ENCODE measurements at regions not wholly inside any gene's neighbourhood (a gene's known extent, or its start where the extent isn't known, plus 50 kb on each side); places are given as distances from the start of the nearest gene placed in this dataset.

DNA sequence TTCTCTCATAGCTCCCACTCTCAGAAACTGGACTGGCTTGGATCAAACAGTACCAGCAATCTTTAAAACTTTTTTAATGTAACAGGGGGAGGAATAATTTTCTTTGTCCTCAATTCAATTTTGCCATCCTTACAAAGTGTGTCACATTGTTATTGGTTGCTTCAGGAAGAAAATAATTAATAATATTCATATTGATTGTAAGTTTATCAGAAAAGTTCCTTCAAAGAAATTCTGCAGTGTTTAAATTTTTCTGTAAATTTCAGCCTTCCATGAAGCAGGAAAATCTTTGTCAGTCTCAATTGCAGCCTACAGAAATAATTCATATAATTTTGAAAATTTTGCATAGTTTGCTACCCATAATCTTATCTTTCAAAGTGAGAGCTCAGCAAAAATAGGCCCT is 1119.1 kb upstream of the ATXN7L3B start:
- H3K4me1 ChIP-seq (ENCODE audit: insufficient read depth): no peaks in the 10 kb centered on the region
- no peaks in the 10 kb centered on the region for H4K20me1 ChIP-seq (replicated peaks; ENCODE audit: insufficient read depth)
- H3K4me2 ChIP-seq: no peak overlapping the region
- H3K36me3 ChIP-seq (ENCODE audit: insufficient read depth): peaks cover 11% of the 10 kb centered on the region
- Mint-ChIP-seq H3K4me3 (no peak overlapping the region), H3K4me1 (no peaks in the 10 kb centered on the region), H3K36me3 (ENCODE audit: low read depth) (peaks cover 18% of the 10 kb centered on the region), H3K9me3 (peaks cover 28% of the 10 kb centered on the region), H3K27ac (no peak overlapping the region), H3K27me3 (ENCODE audit: insufficient read depth, low read depth, poor library complexity) (no peaks in the 10 kb centered on the region)
- H3K27me3 ChIP-seq (ENCODE audit: insufficient read depth): no peaks in the 10 kb centered on the region
- H3K79me2 ChIP-seq (replicated peaks; ENCODE audit: insufficient read depth): no peaks in the 10 kb centered on the region
- no peak overlapping the region for H3K27ac ChIP-seq (ENCODE audit: low read depth)
- DNase-seq (ENCODE audit: low spot score) (no peak), ATAC-seq (no peak)
- H2AFZ ChIP-seq: no peak overlapping the region
- no peaks in the 10 kb centered on the region for H3F3A ChIP-seq (replicated peaks; ENCODE audit: low read depth)
- TF ChIP-seq JUNB (IDR thresholded peaks at IDR 0.05; ENCODE audit: unreplicated experiment): no peak
- no peak for TF ChIP-seq CREB1 (CRISPR knock-in tag; IDR thresholded peaks at IDR 0.05; ENCODE audit: low read depth)
- TF ChIP-seq NANOG (IDR thresholded peaks at IDR 0.05; ENCODE audit: borderline replicate concordance): no peak
- TF ChIP-seq, protein P1, sequence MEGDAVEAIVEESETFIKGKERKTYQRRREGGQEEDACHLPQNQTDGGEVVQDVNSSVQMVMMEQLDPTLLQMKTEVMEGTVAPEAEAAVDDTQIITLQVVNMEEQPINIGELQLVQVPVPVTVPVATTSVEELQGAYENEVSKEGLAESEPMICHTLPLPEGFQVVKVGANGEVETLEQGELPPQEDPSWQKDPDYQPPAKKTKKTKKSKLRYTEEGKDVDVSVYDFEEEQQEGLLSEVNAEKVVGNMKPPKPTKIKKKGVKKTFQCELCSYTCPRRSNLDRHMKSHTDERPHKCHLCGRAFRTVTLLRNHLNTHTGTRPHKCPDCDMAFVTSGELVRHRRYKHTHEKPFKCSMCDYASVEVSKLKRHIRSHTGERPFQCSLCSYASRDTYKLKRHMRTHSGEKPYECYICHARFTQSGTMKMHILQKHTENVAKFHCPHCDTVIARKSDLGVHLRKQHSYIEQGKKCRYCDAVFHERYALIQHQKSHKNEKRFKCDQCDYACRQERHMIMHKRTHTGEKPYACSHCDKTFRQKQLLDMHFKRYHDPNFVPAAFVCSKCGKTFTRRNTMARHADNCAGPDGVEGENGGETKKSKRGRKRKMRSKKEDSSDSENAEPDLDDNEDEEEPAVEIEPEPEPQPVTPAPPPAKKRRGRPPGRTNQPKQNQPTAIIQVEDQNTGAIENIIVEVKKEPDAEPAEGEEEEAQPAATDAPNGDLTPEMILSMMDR (conservative IDR thresholded peaks at IDR 0.05; ENCODE audit: low read depth in 2 of 2): no peak
- no peak for TF ChIP-seq POLR2AphosphoS5 (IDR thresholded peaks at IDR 0.05; ENCODE audit: low read depth)
- no peak for TF ChIP-seq REST (IDR thresholded peaks at IDR 0.05; ENCODE audit: unreplicated experiment)
- TF ChIP-seq ZNF114 (CRISPR knock-in tag; IDR thresholded peaks at IDR 0.05): no peak
- TF ChIP-seq, protein P2, sequence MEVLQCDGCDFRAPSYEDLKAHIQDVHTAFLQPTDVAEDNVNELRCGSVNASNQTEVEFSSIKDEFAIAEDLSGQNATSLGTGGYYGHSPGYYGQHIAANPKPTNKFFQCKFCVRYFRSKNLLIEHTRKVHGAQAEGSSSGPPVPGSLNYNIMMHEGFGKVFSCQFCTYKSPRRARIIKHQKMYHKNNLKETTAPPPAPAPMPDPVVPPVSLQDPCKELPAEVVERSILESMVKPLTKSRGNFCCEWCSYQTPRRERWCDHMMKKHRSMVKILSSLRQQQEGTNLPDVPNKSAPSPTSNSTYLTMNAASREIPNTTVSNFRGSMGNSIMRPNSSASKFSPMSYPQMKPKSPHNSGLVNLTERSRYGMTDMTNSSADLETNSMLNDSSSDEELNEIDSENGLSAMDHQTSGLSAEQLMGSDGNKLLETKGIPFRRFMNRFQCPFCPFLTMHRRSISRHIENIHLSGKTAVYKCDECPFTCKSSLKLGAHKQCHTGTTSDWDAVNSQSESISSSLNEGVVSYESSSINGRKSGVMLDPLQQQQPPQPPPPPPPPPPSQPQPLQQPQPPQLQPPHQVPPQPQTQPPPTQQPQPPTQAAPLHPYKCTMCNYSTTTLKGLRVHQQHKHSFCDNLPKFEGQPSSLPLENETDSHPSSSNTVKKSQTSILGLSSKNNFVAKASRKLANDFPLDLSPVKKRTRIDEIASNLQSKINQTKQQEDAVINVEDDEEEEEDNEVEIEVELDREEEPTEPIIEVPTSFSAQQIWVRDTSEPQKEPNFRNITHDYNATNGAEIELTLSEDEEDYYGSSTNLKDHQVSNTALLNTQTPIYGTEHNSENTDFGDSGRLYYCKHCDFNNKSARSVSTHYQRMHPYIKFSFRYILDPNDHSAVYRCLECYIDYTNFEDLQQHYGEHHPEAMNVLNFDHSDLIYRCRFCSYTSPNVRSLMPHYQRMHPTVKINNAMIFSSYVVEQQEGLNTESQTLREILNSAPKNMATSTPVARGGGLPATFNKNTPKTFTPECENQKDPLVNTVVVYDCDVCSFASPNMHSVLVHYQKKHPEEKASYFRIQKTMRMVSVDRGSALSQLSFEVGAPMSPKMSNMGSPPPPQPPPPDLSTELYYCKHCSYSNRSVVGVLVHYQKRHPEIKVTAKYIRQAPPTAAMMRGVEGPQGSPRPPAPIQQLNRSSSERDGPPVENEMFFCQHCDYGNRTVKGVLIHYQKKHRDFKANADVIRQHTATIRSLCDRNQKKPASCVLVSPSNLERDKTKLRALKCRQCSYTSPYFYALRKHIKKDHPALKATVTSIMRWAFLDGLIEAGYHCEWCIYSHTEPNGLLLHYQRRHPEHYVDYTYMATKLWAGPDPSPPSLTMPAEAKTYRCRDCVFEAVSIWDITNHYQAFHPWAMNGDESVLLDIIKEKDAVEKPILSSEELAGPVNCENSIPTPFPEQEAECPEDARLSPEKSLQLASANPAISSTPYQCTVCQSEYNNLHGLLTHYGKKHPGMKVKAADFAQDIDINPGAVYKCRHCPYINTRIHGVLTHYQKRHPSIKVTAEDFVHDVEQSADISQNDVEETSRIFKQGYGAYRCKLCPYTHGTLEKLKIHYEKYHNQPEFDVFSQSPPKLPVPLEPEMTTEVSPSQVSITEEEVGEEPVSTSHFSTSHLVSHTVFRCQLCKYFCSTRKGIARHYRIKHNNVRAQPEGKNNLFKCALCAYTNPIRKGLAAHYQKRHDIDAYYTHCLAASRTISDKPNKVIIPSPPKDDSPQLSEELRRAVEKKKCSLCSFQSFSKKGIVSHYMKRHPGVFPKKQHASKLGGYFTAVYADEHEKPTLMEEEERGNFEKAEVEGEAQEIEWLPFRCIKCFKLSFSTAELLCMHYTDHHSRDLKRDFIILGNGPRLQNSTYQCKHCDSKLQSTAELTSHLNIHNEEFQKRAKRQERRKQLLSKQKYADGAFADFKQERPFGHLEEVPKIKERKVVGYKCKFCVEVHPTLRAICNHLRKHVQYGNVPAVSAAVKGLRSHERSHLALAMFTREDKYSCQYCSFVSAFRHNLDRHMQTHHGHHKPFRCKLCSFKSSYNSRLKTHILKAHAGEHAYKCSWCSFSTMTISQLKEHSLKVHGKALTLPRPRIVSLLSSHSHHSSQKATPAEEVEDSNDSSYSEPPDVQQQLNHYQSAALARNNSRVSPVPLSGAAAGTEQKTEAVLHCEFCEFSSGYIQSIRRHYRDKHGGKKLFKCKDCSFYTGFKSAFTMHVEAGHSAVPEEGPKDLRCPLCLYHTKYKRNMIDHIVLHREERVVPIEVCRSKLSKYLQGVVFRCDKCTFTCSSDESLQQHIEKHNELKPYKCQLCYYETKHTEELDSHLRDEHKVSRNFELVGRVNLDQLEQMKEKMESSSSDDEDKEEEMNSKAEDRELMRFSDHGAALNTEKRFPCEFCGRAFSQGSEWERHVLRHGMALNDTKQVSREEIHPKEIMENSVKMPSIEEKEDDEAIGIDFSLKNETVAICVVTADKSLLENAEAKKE (CRISPR knock-in tag; IDR thresholded peaks at IDR 0.05): no peak
- TF ChIP-seq ZNF331 (CRISPR knock-in tag; IDR thresholded peaks at IDR 0.05; ENCODE audit: low read depth): no peak
- TF ChIP-seq EZH2phosphoT487 (IDR thresholded peaks at IDR 0.05; ENCODE audit: unreplicated experiment): no peak
- TF ChIP-seq, protein P3, sequence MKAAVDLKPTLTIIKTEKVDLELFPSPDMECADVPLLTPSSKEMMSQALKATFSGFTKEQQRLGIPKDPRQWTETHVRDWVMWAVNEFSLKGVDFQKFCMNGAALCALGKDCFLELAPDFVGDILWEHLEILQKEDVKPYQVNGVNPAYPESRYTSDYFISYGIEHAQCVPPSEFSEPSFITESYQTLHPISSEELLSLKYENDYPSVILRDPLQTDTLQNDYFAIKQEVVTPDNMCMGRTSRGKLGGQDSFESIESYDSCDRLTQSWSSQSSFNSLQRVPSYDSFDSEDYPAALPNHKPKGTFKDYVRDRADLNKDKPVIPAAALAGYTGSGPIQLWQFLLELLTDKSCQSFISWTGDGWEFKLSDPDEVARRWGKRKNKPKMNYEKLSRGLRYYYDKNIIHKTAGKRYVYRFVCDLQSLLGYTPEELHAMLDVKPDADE (IDR thresholded peaks at IDR 0.05): no peak
- TF ChIP-seq STAT1 (IDR thresholded peaks at IDR 0.05; ENCODE audit: unreplicated experiment): no peak
- no peak for TF ChIP-seq EZH2 (IDR thresholded peaks at IDR 0.05; ENCODE audit: low read depth, unreplicated experiment)
- H3K9me2 ChIP-seq (ENCODE audit: insufficient read depth): peaks cover 12% of the 10 kb centered on the region; the same call in 1 of the 2 replicates
- H3K4me3 ChIP-seq: no peak overlapping the region

Data from GM23338 (cell line).